Activated CD4-positive, alpha-beta T cell treated with anti-CD3 and anti-CD28 coated beads for 48 hours (primary cell): ENCODE measurements at regions not wholly inside any gene's neighbourhood (a gene's known extent, or its start where the extent isn't known, plus 50 kb on each side); places are given as distances from the start of the nearest gene placed in this dataset.
A peak's percentile ranks its signal among the peaks of the same experiment; 100 is the strongest.

Experiments used
- DNase-seq: peaks from one replicate; pipeline ENCODE4 v3.0.0-alpha.2; 2020

DNA sequence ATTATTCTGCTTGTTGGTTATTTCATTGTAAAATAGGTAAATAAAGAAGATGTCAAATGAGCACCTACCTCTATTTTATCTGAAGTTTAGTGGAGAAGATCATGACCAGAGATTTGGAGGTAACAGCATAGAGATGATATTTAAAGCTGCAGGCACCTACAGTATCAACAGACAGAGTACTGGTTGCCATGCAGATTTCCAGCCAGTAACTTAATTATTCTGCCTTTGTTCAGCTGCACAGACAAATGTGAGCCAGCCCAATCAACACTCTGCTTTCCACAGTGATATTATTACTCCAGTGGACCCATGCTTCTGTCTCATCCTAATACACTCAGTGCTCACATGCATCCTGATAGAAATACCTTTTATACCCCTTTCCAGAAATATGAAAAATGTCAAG, 348.5 kb upstream of the RGS6 start:
- DNase-seq = no peak

DNA sequence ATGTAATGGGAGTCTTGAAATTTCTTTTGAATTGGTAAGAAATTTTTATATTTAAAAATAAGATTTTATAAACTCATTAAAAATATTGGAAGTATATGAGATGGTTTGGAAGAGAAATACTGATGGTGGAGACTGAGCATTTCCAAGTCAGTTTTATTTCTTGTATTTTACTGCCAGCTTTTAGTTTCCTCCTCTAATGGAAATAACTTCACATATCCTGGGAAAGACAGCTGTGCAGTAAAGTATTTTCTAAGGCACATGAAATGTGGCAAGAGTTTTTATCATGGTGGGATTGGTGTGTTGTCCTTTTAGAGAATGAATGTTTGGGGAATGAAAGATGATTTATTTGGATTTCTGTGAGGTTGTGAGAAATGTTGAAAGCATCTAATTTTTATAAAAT, 346.9 kb upstream of the RGS6 start:
- no peak for DNase-seq

DNA sequence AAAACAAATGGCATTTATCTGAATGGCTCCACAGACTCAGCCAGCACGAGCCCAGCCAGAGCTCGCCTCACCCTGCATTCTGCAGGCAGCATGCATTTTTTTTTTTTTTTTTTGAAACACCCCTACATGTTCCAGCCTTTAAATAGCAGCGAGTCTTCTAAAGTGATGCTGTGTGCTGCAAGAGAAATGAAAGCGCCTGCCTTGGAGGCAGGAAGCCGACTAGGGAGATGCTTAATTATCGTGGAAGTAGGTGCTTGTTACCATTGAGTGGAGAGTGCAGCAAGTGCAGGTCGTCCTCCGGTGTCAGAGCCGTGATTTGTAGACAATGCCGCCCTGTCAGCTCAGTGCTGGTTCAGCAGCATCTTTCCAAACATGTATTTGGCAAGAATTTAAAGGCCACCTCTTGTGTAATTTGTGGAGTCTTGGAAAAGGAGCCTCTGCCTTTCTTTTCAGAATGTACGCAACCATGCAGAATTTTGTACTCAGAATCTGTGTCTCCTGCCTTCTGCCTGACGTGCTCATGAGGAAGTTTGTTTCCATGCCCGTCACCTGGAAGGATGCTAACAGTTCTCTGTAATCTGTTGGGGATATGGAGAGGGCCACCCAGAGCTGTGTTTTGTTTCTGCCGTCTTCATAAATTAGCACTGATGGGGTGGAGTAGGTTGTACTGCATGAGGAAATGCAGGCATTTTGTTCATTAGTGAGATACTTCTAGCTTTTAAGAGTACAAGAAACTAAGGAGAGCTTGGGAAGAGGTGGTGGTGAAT, 345.9 kb upstream of the RGS6 start:
- DNase-seq = no peak

DNA sequence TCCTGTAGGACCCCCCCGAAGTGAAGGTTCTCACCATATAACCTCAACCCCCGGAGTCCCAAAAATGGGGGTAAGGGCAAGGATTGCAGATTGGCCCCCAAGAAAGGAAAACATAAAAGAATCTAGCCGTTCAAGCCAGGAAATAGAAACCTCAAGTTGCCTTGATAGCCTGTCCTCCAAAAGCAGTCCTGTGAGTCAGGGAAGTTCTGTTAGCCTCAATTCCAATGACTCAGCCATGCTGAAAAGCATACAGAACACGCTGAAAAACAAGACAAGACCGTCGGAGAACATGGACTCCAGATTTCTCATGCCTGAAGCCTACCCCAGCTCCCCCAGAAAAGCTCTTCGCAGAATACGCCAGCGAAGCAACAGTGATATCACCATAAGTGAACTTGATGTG, 344.2 kb upstream of the RGS6 start:
- DNase-seq = no peak

DNA sequence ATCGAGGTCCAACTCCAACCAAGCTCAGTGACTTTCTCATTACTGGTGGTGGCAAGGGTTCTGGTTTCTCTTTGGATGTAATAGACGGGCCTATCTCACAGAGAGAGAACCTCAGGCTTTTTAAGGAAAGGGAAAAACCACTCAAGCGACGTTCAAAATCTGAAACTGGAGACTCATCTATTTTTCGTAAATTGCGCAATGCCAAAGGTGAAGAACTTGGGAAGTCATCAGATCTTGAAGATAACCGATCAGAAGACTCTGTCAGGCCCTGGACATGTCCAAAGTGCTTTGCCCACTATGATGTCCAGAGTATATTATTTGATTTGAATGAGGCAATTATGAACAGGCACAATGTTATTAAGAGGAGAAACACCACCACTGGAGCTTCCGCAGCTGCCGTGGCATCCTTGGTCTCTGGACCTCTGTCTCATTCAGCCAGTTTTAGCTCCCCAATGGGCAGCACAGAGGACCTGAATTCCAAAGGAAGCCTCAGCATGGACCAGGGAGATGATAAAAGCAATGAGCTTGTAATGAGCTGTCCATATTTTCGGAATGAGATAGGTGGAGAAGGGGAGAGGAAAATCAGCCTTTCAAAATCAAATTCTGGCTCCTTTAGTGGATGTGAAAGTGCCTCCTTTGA, 343.5 kb upstream of the RGS6 start:
- DNase-seq = no peak

- no peak for DNase-seq
These were observed 342.6 kb upstream of the RGS6 start for GRCh38 chr14:71589609-71590008.

GRCh38 chr14:71590131-71590530, 342.1 kb upstream of the RGS6 start:
- DNase-seq = no peak

DNA sequence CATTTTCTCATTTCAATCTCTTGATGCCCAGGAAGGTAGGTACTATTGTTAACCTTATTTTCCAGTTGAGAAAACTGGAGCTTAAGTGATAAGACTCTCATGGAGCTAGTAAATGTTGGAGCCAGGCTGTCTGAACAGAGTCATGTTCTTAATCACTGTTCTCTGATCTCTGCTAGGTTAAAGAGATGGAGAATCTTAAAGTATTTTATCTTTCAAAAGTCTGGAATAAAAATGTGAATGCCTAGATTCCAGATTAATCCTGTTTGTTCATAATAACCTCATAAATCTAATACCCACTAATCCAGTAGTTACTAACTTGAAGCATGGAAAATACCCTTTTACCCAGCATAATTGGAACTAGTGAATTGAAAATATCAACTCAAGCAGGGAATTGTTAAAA, 341.0 kb upstream of the RGS6 start:
- no peak for DNase-seq

DNA sequence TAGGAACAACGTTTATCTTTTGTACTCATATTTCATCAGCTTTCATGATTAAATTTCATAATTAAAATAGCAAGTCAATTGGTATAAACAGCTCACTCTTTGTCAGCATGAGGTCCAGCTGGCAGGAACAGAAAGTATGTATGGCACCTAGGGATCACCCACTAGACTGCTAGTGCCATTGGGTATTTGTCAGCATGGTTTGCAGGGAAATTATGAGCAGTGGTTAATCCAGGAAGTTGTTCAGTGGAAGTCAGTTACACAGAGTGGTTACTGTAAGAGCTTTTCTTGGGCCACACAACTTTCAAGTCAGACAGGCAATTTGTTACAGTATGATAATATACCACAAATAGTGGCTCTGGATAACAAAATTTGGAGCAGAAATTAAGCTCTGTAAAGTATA, 340.3 kb upstream of the RGS6 start:
- peak; percentile 19 for DNase-seq

- DNase-seq = no peak
These were observed 339.9 kb upstream of the RGS6 start for GRCh38 chr14:71592361-71592760.

- DNase-seq = no peak
These were observed 338.3 kb upstream of the RGS6 start for GRCh38 chr14:71593966-71594365.

- no peak for DNase-seq
These were observed 337.4 kb upstream of the RGS6 start for GRCh38 chr14:71594821-71595220.

DNA sequence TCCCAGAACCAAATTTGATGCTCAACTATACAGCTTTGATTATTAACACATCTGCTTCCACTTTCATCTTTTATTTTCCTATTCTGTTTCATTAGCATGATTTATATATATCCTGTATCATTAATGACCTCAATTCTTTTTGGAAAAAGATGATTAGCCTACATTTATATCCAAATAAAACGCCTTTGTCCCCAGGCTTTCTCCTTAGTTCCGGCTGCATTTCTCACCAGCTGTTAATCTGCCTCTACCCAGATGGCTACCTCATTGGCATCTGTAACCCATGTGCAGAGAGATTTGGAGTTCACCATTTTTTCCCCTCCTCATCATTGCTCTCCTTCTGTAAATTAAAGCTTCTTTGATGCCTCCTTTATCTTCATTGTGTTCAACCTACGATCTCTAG, 336.8 kb upstream of the RGS6 start:
- no peak for DNase-seq

DNA sequence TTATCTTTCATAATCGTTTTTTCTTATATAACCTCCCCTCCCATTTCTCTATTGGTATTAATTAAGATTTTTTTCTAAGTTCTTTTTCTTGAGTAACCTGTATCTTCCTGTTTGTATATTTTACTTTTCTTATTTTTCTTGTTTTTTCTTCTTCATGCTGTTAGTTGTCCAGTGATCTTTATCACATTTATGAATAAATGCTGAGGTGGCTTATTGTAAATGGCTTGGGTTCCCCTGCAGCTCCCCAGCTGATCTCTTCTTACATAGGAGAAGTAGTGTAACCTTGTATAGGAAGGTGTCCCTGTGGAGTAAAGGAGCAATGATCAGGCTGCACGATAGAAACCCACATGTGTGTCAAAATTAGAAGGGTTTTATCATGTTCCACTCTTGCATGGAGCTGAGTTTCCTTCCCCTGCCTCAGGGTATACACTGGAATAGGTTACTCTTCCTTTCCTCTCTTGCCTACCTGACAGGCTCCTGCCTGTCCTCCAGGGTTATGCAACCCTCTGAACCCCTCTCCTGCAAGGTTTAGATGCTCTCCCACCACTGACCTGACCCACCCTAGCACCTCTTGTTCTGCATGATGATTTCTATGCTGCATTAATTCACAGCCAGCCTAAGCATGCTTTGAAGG, 334.8 kb upstream of the RGS6 start:
- DNase-seq = no peak

DNA sequence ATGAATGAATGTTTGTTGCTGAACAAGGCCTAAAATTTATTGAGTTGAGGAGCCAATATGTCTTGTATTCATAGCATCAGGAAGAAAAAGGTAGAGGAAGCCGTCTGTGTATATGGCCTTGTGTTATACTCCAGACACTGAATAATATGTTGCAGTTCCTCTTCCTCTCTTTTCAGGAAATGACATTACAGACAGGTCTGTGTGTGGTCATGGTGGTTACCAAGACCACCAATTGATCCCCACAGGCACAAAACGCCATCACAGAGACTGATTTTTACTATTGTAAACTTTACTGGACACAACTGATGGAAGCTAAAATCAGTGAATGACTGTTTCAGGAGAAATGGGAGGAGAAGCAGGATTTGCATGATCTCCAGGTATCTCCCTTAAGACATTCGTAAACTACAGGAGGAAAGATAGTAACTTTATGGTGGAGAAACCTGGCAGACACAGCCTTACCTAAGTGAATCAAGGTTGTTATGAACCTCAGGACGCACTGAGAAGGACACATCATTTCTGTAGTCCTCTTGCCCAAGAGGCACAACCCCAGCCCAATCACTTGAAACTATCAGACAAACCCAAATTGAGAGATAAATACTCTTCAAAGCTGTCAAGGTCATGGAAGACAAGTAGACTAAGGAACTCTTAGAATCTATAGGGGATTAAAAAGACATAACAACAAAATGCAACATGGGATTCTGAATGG, 334.1 kb upstream of the RGS6 start:
- no peak for DNase-seq

GRCh38 chr14:71600309-71600708, 331.9 kb upstream of the RGS6 start:
- DNase-seq = no peak

DNA sequence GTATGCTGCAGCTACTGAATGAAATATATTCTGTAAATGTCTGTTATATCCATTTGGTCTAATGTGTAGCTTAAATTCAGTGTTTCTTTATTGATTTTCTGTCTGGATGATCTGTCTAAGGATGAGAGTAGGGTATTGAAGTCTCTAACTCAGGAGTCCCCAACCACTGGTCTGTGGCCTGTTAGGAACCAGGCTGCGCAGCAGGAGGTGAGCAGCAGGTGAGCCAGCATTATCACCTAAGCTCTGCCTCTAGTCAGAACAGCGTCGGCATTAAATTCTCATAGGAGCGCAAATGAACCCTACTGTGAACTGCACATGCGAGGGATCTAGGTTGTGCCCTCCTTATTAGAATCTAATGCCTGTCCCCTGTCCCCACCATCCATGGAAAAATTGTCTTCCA, 329.7 kb upstream of the RGS6 start:
- no peak for DNase-seq

DNA sequence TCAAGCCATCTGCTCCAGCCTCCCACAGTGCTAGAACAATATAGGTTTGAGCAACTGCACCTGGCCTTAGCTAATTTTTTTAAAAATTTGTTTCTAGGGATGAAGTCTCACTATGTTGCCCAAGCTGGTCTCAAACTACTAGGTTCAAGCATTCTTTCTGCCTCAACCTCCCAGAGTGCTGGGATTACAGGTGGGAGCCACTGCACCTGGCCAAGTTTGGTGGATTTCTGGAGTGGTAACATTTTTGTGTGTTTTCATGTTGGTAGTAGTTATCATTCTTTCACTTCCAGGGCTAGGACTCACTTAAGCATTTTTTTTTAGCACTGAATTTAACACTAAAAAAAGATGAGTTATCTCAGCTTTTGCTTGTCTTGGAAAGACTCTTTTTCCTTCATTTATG, 328.0 kb upstream of the RGS6 start:
- no peak for DNase-seq

DNA sequence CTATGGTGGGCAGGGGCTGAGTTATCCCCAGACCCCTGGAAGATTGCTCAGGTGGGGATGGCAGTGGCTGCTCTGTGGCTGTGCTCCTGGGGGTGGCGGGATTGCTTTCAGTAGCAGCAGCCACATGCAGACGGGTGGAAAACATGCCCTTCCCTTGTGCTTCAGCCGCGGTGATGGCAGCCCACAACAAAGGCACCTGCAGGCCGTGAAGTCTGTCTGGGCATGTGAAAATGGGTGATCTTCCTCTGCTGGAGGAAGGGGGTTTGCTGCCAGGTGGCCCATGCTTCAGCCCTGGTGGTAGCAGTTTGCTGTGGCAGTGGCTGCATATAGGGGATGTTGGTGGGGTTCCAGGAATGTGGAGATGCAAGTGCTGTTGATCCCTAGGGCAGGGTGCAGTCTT, 326.2 kb upstream of the RGS6 start:
- DNase-seq = no peak

- DNase-seq = no peak
These were observed 325.7 kb upstream of the RGS6 start for GRCh38 chr14:71606575-71606974.

DNA sequence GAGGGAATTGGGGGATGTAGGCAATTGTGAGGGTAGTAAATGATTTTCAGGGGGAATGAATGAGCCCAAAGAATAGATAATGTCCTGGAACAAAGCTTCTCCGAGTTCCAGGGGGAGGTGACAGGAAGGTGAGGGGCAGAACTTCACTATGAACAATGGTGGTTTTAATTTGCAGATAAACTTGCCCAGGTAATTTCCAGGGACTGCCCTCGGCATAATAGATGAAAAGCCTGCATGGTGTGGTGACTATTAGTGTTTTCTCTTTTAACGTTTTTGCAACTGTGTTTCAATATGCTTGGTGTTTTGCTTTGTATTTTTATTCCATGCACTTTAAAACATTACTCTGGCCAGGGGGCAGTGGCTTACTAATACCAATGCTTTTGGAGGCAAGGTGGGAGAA, 325.2 kb upstream of the RGS6 start:
- no peak for DNase-seq

- no peak for DNase-seq
These were observed 322.1 kb upstream of the RGS6 start for GRCh38 chr14:71610149-71610548.

DNA sequence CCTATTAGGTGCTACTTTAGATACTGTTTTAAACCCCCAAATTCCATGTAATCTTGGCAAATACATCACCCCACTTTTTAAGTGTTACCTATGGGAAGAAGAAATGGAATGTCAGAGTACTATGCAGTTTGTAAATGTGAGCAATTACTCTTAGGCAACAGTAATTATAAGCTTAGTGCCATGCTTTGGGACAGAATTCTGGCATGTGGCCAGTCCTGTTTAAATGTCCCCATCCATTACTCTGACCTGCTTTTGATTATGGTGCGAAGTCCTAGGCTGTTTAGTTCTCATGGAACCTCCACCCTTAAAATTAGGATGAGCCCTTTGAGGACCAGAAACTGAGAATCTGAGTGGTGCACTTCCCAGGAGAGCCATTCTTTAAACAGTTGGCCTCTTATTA, 321.4 kb upstream of the RGS6 start:
- no peak for DNase-seq

DNA sequence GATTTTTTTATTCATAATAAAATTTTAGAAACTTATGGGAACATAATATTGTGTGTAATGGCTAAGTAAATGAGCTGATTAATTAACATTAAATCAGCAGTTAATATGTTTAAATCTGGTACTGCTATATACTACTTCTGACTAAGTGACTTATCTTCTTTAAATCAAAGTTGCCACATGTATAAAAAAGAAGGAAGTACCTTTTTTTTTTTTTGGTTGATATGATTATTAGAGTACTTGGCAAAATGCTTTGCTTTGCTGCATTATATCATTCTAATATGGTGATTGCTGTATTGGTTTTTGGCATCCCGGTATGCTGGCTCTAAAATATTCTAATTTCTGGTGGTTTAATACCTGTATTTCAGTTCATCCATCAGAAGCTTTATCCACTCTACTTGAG, 319.1 kb upstream of the RGS6 start:
- no peak for DNase-seq
